Calu3 (cell line): ENCODE measurements at regions not wholly inside any gene's neighbourhood (a gene's known extent, or its start where the extent isn't known, plus 50 kb on each side); places are given as distances from the start of the nearest gene placed in this dataset.
"Not testable (repeated sequence)": the region's sequence is repeated elsewhere in the genome, so short reads cannot be mapped to it uniquely, and the experiment has no call there.

Experiments used
- BruUV-seq: library from RNA; stranded (reverse); fragments of 400-500 nt; replicated peaks from 2 replicates; lab custom pipeline; 2021; lab: Mats Ljungman, UMichigan
- CTCF ChIA-PET: fragments of 300-600 bp; sonication (Branson Sonifier 250); formaldehyde crosslinking; loops from one replicate; lab custom pipeline; 2022; ENCODE audit warnings: antibody characterized with exemption; lab: Charles Lee
- DNase-seq: peaks from one replicate; pipeline ENCODE4 v3.0.0; 2022
- H3K27ac Mint-ChIP-seq: one replicate; pipeline ENCODE4 v1.8.0; 2022; ENCODE audit warnings: mixed read lengths; ENCODE audit not compliant: unreplicated experiment
- H3K27me3 Mint-ChIP-seq: one replicate; pipeline ENCODE4 v1.8.0; 2022; ENCODE audit warnings: mixed read lengths; ENCODE audit not compliant: unreplicated experiment
- H3K36me3 Mint-ChIP-seq: one replicate; pipeline ENCODE4 v1.8.0; 2022; ENCODE audit warnings: mild to moderate bottlenecking, moderate library complexity, mixed read lengths; ENCODE audit not compliant: insufficient read depth, unreplicated experiment
- H3K4me1 Mint-ChIP-seq: one replicate; pipeline ENCODE4 v1.8.0; 2022; ENCODE audit warnings: mild to moderate bottlenecking, low read depth, mixed read lengths; ENCODE audit not compliant: unreplicated experiment
- H3K4me3 Mint-ChIP-seq: one replicate; pipeline ENCODE4 v1.8.0; 2022; ENCODE audit warnings: mild to moderate bottlenecking, low read depth, moderate library complexity, mixed read lengths; ENCODE audit not compliant: unreplicated experiment
- H3K9me3 Mint-ChIP-seq: one replicate; pipeline ENCODE4 v1.8.0; 2022; ENCODE audit warnings: low read depth, mixed read lengths; ENCODE audit not compliant: unreplicated experiment
- intact Hi-C: fragments of 100-400 bp; cut with micrococcal nuclease; formaldehyde crosslinking; loops from one replicate; pipeline ENCODE4 v1.10.0; 2022; ENCODE audit not compliant: unreplicated experiment
- TF ChIP-seq, protein P1 (sequence below): fragments of 200-600 bp; IDR thresholded peaks from one replicate; pipeline ENCODE4 v1.8.0; 2022; ENCODE audit warnings: antibody characterized with exemption; ENCODE audit not compliant: unreplicated experiment

- Mint-ChIP-seq H3K9me3 (no peaks in the 10 kb centered on the region), H3K27me3 (no peaks in the 10 kb centered on the region), H3K4me1 (peaks cover 17% of the 10 kb centered on the region), H3K27ac (no peak overlapping the region), H3K4me3 (no peak overlapping the region), H3K36me3 (no peaks in the 10 kb centered on the region)
- no peak for DNase-seq
- CTCF ChIA-PET: interaction anchor here (0.6 to 1.3 kb wide), 8 partner anchors 18 to 621 kb away, joined by 3 to 15 read pairs (median 4); no protein-coding TSS in a partner anchor
- TF ChIP-seq, protein P1, sequence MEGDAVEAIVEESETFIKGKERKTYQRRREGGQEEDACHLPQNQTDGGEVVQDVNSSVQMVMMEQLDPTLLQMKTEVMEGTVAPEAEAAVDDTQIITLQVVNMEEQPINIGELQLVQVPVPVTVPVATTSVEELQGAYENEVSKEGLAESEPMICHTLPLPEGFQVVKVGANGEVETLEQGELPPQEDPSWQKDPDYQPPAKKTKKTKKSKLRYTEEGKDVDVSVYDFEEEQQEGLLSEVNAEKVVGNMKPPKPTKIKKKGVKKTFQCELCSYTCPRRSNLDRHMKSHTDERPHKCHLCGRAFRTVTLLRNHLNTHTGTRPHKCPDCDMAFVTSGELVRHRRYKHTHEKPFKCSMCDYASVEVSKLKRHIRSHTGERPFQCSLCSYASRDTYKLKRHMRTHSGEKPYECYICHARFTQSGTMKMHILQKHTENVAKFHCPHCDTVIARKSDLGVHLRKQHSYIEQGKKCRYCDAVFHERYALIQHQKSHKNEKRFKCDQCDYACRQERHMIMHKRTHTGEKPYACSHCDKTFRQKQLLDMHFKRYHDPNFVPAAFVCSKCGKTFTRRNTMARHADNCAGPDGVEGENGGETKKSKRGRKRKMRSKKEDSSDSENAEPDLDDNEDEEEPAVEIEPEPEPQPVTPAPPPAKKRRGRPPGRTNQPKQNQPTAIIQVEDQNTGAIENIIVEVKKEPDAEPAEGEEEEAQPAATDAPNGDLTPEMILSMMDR: no peak
- intact Hi-C loops: loop anchor here (1.0 to 10.0 kb wide), 4 partner anchors 61 to 625 kb away; no protein-coding TSS in a partner anchor
- no TSS peak for BruUV-seq
These were observed 123.1 kb downstream of the MPP7 start for GRCh38 chr10:28179743-28180099.

- H3K4me1 Mint-ChIP-seq: peaks cover 17% of the 10 kb centered on the region
- no peaks in the 10 kb centered on the region for H3K9me3 Mint-ChIP-seq
- CTCF ChIA-PET: interaction anchor here (0.6 to 1.3 kb wide), 7 partner anchors 18 to 621 kb away, joined by 3 to 15 read pairs (median 4); no protein-coding TSS in a partner anchor
- peak overlapping the region; percentile 3 for H3K4me3 Mint-ChIP-seq
- H3K27ac Mint-ChIP-seq: peak overlapping the region; percentile 23
- no peaks in the 10 kb centered on the region for H3K27me3 Mint-ChIP-seq
- TF ChIP-seq, protein P1: peak; percentile 60
- intact Hi-C loops: loop anchor here (1.0 to 10.0 kb wide), 4 partner anchors 62 to 624 kb away; no protein-coding TSS in a partner anchor
- no peaks in the 10 kb centered on the region for H3K36me3 Mint-ChIP-seq
- DNase-seq: peak; percentile 57
- no TSS peak for BruUV-seq
These were observed 123.7 kb downstream of the MPP7 start for GRCh38 chr10:28179006-28179742.

- H3K4me1 Mint-ChIP-seq: peaks cover 17% of the 10 kb centered on the region
- H3K4me3 Mint-ChIP-seq: peak overlapping the region; percentile 6
- CTCF ChIA-PET: interaction anchor here (0.5 to 1.1 kb wide), 2 partner anchors 394 to 667 kb away, joined by 3 to 4 read pairs; no protein-coding TSS in a partner anchor
These were observed 124.8 kb downstream of the MPP7 start for GRCh38 chr10:28177944-28178637.

DNA sequence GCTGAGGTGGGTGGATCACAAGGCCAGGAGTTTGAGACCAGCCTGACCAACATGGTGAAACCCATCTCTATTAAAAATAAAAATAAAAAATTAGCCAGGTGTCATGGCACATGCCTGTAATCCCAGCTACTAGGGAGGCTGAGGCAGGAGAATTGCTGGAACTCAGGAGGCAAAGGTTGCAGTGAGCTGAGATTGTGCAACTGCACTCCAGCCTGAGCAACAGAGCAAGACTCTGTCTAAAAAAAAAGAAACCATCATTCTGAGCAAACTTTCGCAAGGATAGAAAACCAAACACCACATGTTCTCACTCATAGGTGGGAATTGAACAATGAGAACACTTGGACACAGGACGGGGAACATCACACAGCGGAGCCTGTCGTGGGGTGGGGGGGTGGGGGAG is 126.4 kb downstream of the MPP7 start:
- H3K9me3 Mint-ChIP-seq, H3K27me3 Mint-ChIP-seq, BruUV-seq, H3K4me3 Mint-ChIP-seq, DNase-seq, H3K27ac Mint-ChIP-seq, H3K36me3 Mint-ChIP-seq: not testable (repeated sequence)
- CTCF ChIA-PET: interaction anchor here (1.4 kb wide), 1 partner anchor 395 kb away, joined by 3 read pairs; no protein-coding TSS in a partner anchor
- intact Hi-C loops: loop anchor here (5.0 to 10.0 kb wide), 2 partner anchors 434 to 622 kb away; no protein-coding TSS in a partner anchor
- peaks cover 17% of the 10 kb centered on the region for H3K4me1 Mint-ChIP-seq

More at GRCh38 chr10:28177944-28178637, 124.8 kb downstream of the MPP7 start:
- intact Hi-C loops: loop anchor here (2.0 to 10.0 kb wide), 3 partner anchors 63 to 623 kb away; no protein-coding TSS in a partner anchor
- DNase-seq: no peak
- Mint-ChIP-seq H3K36me3 (no peaks in the 10 kb centered on the region), H3K27me3 (no peaks in the 10 kb centered on the region), H3K27ac (peak overlapping the region; percentile 41), H3K9me3 (no peaks in the 10 kb centered on the region)
- TF ChIP-seq, protein P1: no peak
- no TSS peak for BruUV-seq
